ENCODE measurements at regions not wholly inside any gene's neighbourhood (a gene's known extent, or its start where the extent isn't known, plus 50 kb on each side); places are given as distances from the start of the nearest gene placed in this dataset.

DNA sequence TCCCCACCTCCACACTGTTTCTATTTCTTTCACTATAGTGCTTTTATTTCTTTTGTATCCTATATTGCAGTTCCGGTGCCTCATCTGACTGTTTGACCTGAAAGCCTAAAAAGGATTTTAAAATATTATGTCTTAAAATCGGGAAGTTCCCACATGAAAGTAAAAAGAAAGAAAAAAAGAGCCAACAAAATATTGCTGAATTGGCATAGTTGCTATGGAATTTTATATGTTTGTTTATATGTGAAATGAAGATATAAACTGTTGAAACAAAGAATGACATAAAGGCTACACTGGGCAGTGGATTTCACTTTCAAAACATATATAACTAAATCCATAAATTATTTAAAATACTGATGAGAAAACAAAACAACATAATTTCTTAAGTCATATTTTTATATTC, 1383.7 kb downstream of the C4orf33 start:
- Histone ChIP-seq H3K4ac (ENCODE audit: low read length) (no peak overlapping the region), H3K14ac (ENCODE audit: low read length) (no peak overlapping the region), H3K27ac (replicated peaks; ENCODE audit: low read length) (no peak overlapping the region), H2BK120ac (ENCODE audit: low read depth, low read length) (no peak overlapping the region), H4K91ac (ENCODE audit: low read depth, low read length, poor library complexity) (no peak overlapping the region), H4K8ac (ENCODE audit: low read depth, low read length) (no peak overlapping the region), H3K9me3 (replicated peaks in 1 of 2; ENCODE audit: control insufficient read depth in 2 of 2, insufficient read depth in 1 of 2, low read depth in 1 of 2, low read length in 2 of 2) (no peaks in the 10 kb centered on the region), H3K18ac (ENCODE audit: low read length) (no peak overlapping the region), H3K36me3 (replicated peaks in 1 of 2; ENCODE audit: control insufficient read depth in 2 of 2, insufficient read depth in 2 of 2, low read length in 2 of 2) (no peaks in the 10 kb centered on the region), H2BK12ac (ENCODE audit: low read length) (no peak overlapping the region), H2BK15ac (ENCODE audit: low read length) (no peak overlapping the region), H3K79me1 (ENCODE audit: low read depth, low read length) (no peaks in the 10 kb centered on the region), H3K27me3 (ENCODE audit: control insufficient read depth in 3 of 3, insufficient read depth in 3 of 3, low read depth in 1 of 3, low read length in 3 of 3) (no peaks in the 10 kb centered on the region), H2AK5ac (ENCODE audit: low read depth, low read length) (no peak overlapping the region), H2BK5ac (ENCODE audit: low read length) (no peak overlapping the region), H3K4me3 (ENCODE audit: low read length in 2 of 2) (no peak overlapping the region), H3K4me1 (ENCODE audit: control insufficient read depth in 2 of 2, insufficient read depth in 1 of 2, low read depth in 1 of 2, low read length in 2 of 2) (no peaks in the 10 kb centered on the region), H2AFZ (ENCODE audit: low read length) (no peak overlapping the region), H3K9ac (ENCODE audit: low read depth, low read length, poor library complexity) (no peak overlapping the region), H3K4me2 (ENCODE audit: insufficient read depth, low read length, poor library complexity, severe bottlenecking) (no peak overlapping the region), H3K23ac (ENCODE audit: low read depth, low read length, poor library complexity) (no peak overlapping the region)
- no peak for DNase-seq (ENCODE audit: low spot score)
- no CpG with 5 or more reads among the region's 2 CpGs for WGBS, 2 donors (ENCODE audit: extremely low coverage in 2 of 2, insufficient read length in 2 of 2, insufficient replicate concordance in 1 of 2)

- no peak overlapping the region for H2BK120ac ChIP-seq (ENCODE audit: low read depth, low read length)
- no peak overlapping the region for H2AFZ ChIP-seq (ENCODE audit: low read length)
- no peak overlapping the region for H3K18ac ChIP-seq (ENCODE audit: low read length)
- no peaks in the 10 kb centered on the region for H3K79me1 ChIP-seq (ENCODE audit: low read depth, low read length)
- H3K23ac ChIP-seq (ENCODE audit: low read depth, low read length, poor library complexity) = no peak overlapping the region
- H4K91ac ChIP-seq (ENCODE audit: low read depth, low read length, poor library complexity) = no peak overlapping the region
- H3K27me3 ChIP-seq (ENCODE audit: control insufficient read depth in 3 of 3, insufficient read depth in 3 of 3, low read depth in 1 of 3, low read length in 3 of 3) = no peaks in the 10 kb centered on the region
- H2BK15ac ChIP-seq (ENCODE audit: low read length) = no peak overlapping the region
- H3K4ac ChIP-seq (ENCODE audit: low read length) = no peak overlapping the region
- no peak for DNase-seq (ENCODE audit: low spot score)
- no peak overlapping the region for H4K8ac ChIP-seq (ENCODE audit: low read depth, low read length)
- H3K4me2 ChIP-seq (ENCODE audit: insufficient read depth, low read length, poor library complexity, severe bottlenecking) = no peak overlapping the region
- no peak overlapping the region for H3K4me3 ChIP-seq (ENCODE audit: low read length in 2 of 2)
- H3K36me3 ChIP-seq (replicated peaks in 1 of 2; ENCODE audit: control insufficient read depth in 2 of 2, insufficient read depth in 2 of 2, low read length in 2 of 2) = no peaks in the 10 kb centered on the region
- no peak overlapping the region for H2AK5ac ChIP-seq (ENCODE audit: low read depth, low read length)
- H2BK12ac ChIP-seq (ENCODE audit: low read length) = no peak overlapping the region
- no peak overlapping the region for H3K14ac ChIP-seq (ENCODE audit: low read length)
- no peak overlapping the region for H3K9ac ChIP-seq (ENCODE audit: low read depth, low read length, poor library complexity)
- H2BK5ac ChIP-seq (ENCODE audit: low read length) = no peak overlapping the region
- H3K4me1 ChIP-seq (ENCODE audit: control insufficient read depth in 2 of 2, insufficient read depth in 1 of 2, low read depth in 1 of 2, low read length in 2 of 2) = no peaks in the 10 kb centered on the region
- no peak overlapping the region for H3K27ac ChIP-seq (replicated peaks; ENCODE audit: low read length)
- no CpG with 5 or more reads among the region's 5 CpGs for WGBS, 2 donors (ENCODE audit: extremely low coverage in 2 of 2, insufficient read length in 2 of 2, insufficient replicate concordance in 1 of 2)
- H3K9me3 ChIP-seq (replicated peaks in 1 of 2; ENCODE audit: control insufficient read depth in 2 of 2, insufficient read depth in 1 of 2, low read depth in 1 of 2, low read length in 2 of 2) = no peaks in the 10 kb centered on the region
Observed at GRCh38 chr4:130484826-130485225, 1388.9 kb downstream of the C4orf33 start.

- H3K4me3 ChIP-seq (ENCODE audit: low read length in 2 of 2) = no peak overlapping the region
- H2BK5ac ChIP-seq (ENCODE audit: low read length) = no peak overlapping the region
- H3K4me1 ChIP-seq (ENCODE audit: control insufficient read depth in 2 of 2, insufficient read depth in 1 of 2, low read depth in 1 of 2, low read length in 2 of 2) = no peaks in the 10 kb centered on the region
- no peak overlapping the region for H3K4ac ChIP-seq (ENCODE audit: low read length)
- no peak overlapping the region for H3K18ac ChIP-seq (ENCODE audit: low read length)
- no peak overlapping the region for H4K91ac ChIP-seq (ENCODE audit: low read depth, low read length, poor library complexity)
- no peak overlapping the region for H2AK5ac ChIP-seq (ENCODE audit: low read depth, low read length)
- no peak overlapping the region for H3K23ac ChIP-seq (ENCODE audit: low read depth, low read length, poor library complexity)
- H2AFZ ChIP-seq (ENCODE audit: low read length) = no peak overlapping the region
- no peaks in the 10 kb centered on the region for H3K36me3 ChIP-seq (replicated peaks in 1 of 2; ENCODE audit: control insufficient read depth in 2 of 2, insufficient read depth in 2 of 2, low read length in 2 of 2)
- no peaks in the 10 kb centered on the region for H3K9me3 ChIP-seq (replicated peaks in 1 of 2; ENCODE audit: control insufficient read depth in 2 of 2, insufficient read depth in 1 of 2, low read depth in 1 of 2, low read length in 2 of 2)
- H3K4me2 ChIP-seq (ENCODE audit: insufficient read depth, low read length, poor library complexity, severe bottlenecking) = no peak overlapping the region
- no CpG with 5 or more reads among the region's 3 CpGs for WGBS, 2 donors (ENCODE audit: extremely low coverage in 2 of 2, insufficient read length in 2 of 2, insufficient replicate concordance in 1 of 2)
- no peak overlapping the region for H4K8ac ChIP-seq (ENCODE audit: low read depth, low read length)
- no peak overlapping the region for H2BK120ac ChIP-seq (ENCODE audit: low read depth, low read length)
- no peaks in the 10 kb centered on the region for H3K79me1 ChIP-seq (ENCODE audit: low read depth, low read length)
- no peaks in the 10 kb centered on the region for H3K27me3 ChIP-seq (ENCODE audit: control insufficient read depth in 3 of 3, insufficient read depth in 3 of 3, low read depth in 1 of 3, low read length in 3 of 3)
- no peak overlapping the region for H3K14ac ChIP-seq (ENCODE audit: low read length)
- no peak overlapping the region for H2BK12ac ChIP-seq (ENCODE audit: low read length)
- H2BK15ac ChIP-seq (ENCODE audit: low read length) = no peak overlapping the region
- no peak for DNase-seq (ENCODE audit: low spot score)
- no peak overlapping the region for H3K9ac ChIP-seq (ENCODE audit: low read depth, low read length, poor library complexity)
- H3K27ac ChIP-seq (replicated peaks; ENCODE audit: low read length) = no peak overlapping the region
Observed at GRCh38 chr4:130485371-130485770, 1389.4 kb downstream of the C4orf33 start.

GRCh38 chr4:130486186-130486585, 1390.2 kb downstream of the C4orf33 start:
- H4K91ac ChIP-seq (ENCODE audit: low read depth, low read length, poor library complexity) = no peak overlapping the region
- H3K4me2 ChIP-seq (ENCODE audit: insufficient read depth, low read length, poor library complexity, severe bottlenecking) = no peak overlapping the region
- no peaks in the 10 kb centered on the region for H3K36me3 ChIP-seq (replicated peaks in 1 of 2; ENCODE audit: control insufficient read depth in 2 of 2, insufficient read depth in 2 of 2, low read length in 2 of 2)
- no peak overlapping the region for H3K23ac ChIP-seq (ENCODE audit: low read depth, low read length, poor library complexity)
- H3K4me1 ChIP-seq (ENCODE audit: control insufficient read depth in 2 of 2, insufficient read depth in 1 of 2, low read depth in 1 of 2, low read length in 2 of 2) = no peaks in the 10 kb centered on the region
- H3K27ac ChIP-seq (replicated peaks; ENCODE audit: low read length) = no peak overlapping the region
- H2AK5ac ChIP-seq (ENCODE audit: low read depth, low read length) = no peak overlapping the region
- no peak overlapping the region for H3K4me3 ChIP-seq (ENCODE audit: low read length in 2 of 2)
- no peak overlapping the region for H2BK5ac ChIP-seq (ENCODE audit: low read length)
- H3K14ac ChIP-seq (ENCODE audit: low read length) = no peak overlapping the region
- no peak overlapping the region for H2AFZ ChIP-seq (ENCODE audit: low read length)
- no peak overlapping the region for H3K9ac ChIP-seq (ENCODE audit: low read depth, low read length, poor library complexity)
- no peak overlapping the region for H4K8ac ChIP-seq (ENCODE audit: low read depth, low read length)
- H2BK12ac ChIP-seq (ENCODE audit: low read length) = no peak overlapping the region
- H3K79me1 ChIP-seq (ENCODE audit: low read depth, low read length) = no peaks in the 10 kb centered on the region
- no peak overlapping the region for H2BK15ac ChIP-seq (ENCODE audit: low read length)
- no peaks in the 10 kb centered on the region for H3K9me3 ChIP-seq (replicated peaks in 1 of 2; ENCODE audit: control insufficient read depth in 2 of 2, insufficient read depth in 1 of 2, low read depth in 1 of 2, low read length in 2 of 2)
- DNase-seq (ENCODE audit: low spot score) = no peak
- no peak overlapping the region for H3K4ac ChIP-seq (ENCODE audit: low read length)
- H3K27me3 ChIP-seq (ENCODE audit: control insufficient read depth in 3 of 3, insufficient read depth in 3 of 3, low read depth in 1 of 3, low read length in 3 of 3) = no peaks in the 10 kb centered on the region
- no peak overlapping the region for H2BK120ac ChIP-seq (ENCODE audit: low read depth, low read length)
- H3K18ac ChIP-seq (ENCODE audit: low read length) = no peak overlapping the region

Measured in neuronal stem cell (in vitro differentiated cells).